Neural progenitor cell (in vitro differentiated cells): ENCODE measurements at regions not wholly inside any gene's neighbourhood (a gene's known extent, or its start where the extent isn't known, plus 50 kb on each side); places are given as distances from the start of the nearest gene placed in this dataset.

Experiments
- DNase-seq: peaks from one replicate; pipeline ENCODE4 v3.0.0-alpha.2; 2016; ENCODE audit warnings: low spot score
- H2AFZ ChIP-seq: fragments of 200-600 bp; sonication (generic); replicated peaks from 2 replicates; pipeline ENCODE4 v1.6.1; 2016; ENCODE audit warnings: antibody characterized with exemption
- H3F3A ChIP-seq: fragments of 200-600 bp; sonication (generic); 2 replicates; pipeline ENCODE4 v1.6.1; 2016; ENCODE audit warnings: antibody characterized with exemption, low read depth
- H3K27ac ChIP-seq: fragments of 200-600 bp; sonication (generic); 2 replicates; pipeline ENCODE4 v1.5.1; 2016; ENCODE audit warnings: mild to moderate bottlenecking
- H3K27me3 ChIP-seq: fragments of 200-600 bp; sonication (generic); 2 replicates; pipeline ENCODE4 v1.6.1; 2016; ENCODE audit warnings: mild to moderate bottlenecking, moderate library complexity
- H3K36me3 ChIP-seq: fragments of 200-600 bp; sonication (generic); 2 replicates; pipeline ENCODE4 v1.5.1; 2016
- H3K4me1 ChIP-seq: fragments of 200-600 bp; sonication (generic); 2 replicates; pipeline ENCODE4 v1.6.1; 2016; ENCODE audit warnings: mixed run types
- H3K4me2 ChIP-seq: fragments of 200-600 bp; sonication (generic); 2 replicates; pipeline ENCODE4 v1.6.1; 2016
- H3K4me3 ChIP-seq: fragments of 200-600 bp; sonication (generic); 2 replicates; pipeline ENCODE4 v1.5.1; 2016
- H3K79me2 ChIP-seq: fragments of 200-600 bp; sonication (generic); 2 replicates; pipeline ENCODE4 v1.6.1; 2016; ENCODE audit warnings: low read depth
- H3K9ac ChIP-seq: fragments of 200-600 bp; sonication (generic); 2 replicates; pipeline ENCODE4 v1.6.1; 2016
- H3K9me3 ChIP-seq: fragments of 200-600 bp; sonication (generic); 2 replicates; pipeline ENCODE4 v1.5.1; 2016; ENCODE audit warnings: low read depth
- H4K20me1 ChIP-seq: fragments of 200-600 bp; sonication (generic); 2 replicates; pipeline ENCODE4 v1.6.1; 2016; ENCODE audit warnings: low read depth
- H3K27ac Mint-ChIP-seq: 3 replicates; pipeline ENCODE4 v1.8.0; 2021; ENCODE audit warnings: mixed read lengths
- H3K27me3 Mint-ChIP-seq: 2 replicates; pipeline ENCODE4 v1.8.0; 2022; ENCODE audit warnings: low read depth, mild to moderate bottlenecking, inconsistent platforms, moderate library complexity, mixed read lengths; ENCODE audit not compliant: insufficient read depth
- H3K36me3 Mint-ChIP-seq: 3 replicates; pipeline ENCODE4 v1.8.0; 2021; ENCODE audit warnings: mixed read lengths
- H3K4me1 Mint-ChIP-seq: 3 replicates; pipeline ENCODE4 v1.8.0; 2021; ENCODE audit warnings: mixed read lengths
- H3K4me3 Mint-ChIP-seq: 3 replicates; pipeline ENCODE4 v1.8.0; 2021; ENCODE audit warnings: mild to moderate bottlenecking, moderate library complexity, mixed read lengths
- H3K9me3 Mint-ChIP-seq: 3 replicates; pipeline ENCODE4 v1.8.0; 2020; ENCODE audit warnings: mixed read lengths
- EZH2 ChIP-seq: fragments of 200-600 bp; sonication (generic); IDR thresholded peaks from 2 replicates; pipeline ENCODE4 v1.6.1; 2017; ENCODE audit warnings: antibody characterized with exemption, mild to moderate bottlenecking, moderate library complexity
- EZH2phosphoT487 ChIP-seq: fragments of 200-600 bp; sonication (generic); IDR thresholded peaks from 2 replicates; pipeline ENCODE4 v1.6.1; 2017; ENCODE audit warnings: antibody characterized with exemption
- TF ChIP-seq, protein P1 (sequence below): fragments of 200-600 bp; sonication (generic); IDR thresholded peaks from 2 replicates; pipeline ENCODE4 v1.5.1; 2017; ENCODE audit warnings: antibody characterized with exemption, mild to moderate bottlenecking

DNA sequence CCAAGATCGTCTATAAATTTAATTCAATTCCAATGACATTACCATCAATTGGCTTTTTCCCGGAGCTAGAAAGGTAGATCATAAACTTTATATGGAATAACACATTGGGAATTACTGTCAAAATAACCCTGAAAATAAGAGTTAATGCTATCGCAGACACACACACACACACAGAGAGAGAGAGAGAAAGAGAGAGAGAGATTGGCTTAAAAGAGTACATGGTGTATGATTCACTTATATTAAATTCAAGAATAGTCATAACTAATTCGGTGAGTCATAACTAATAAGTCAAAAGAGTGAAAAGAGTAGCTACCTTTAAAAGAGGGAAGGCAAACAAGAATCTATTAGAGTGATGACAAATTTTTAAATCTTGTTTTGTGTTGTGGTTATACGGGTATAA is 425.5 kb downstream of the TBC1D32 start:
- Mint-ChIP-seq H3K36me3 (no peaks in the 10 kb centered on the region), H3K27ac (no peak overlapping the region), H3K4me1 (peaks cover under 1% of the 10 kb centered on the region), H3K27me3 (no peaks in the 10 kb centered on the region), H3K9me3 (no peaks in the 10 kb centered on the region), H3K4me3 (no peak overlapping the region)
- Histone ChIP-seq H3F3A (no peaks in the 10 kb centered on the region), H3K4me3 (no peak overlapping the region), H2AFZ (no peak overlapping the region), H3K27ac (no peak overlapping the region), H3K27me3 (no peaks in the 10 kb centered on the region), H3K36me3 (no peaks in the 10 kb centered on the region), H4K20me1 (no peaks in the 10 kb centered on the region), H3K9ac (no peak overlapping the region), H3K4me2 (no peak overlapping the region), H3K9me3 (no peaks in the 10 kb centered on the region), H3K79me2 (no peaks in the 10 kb centered on the region), H3K4me1 (peaks cover 5% of the 10 kb centered on the region)
- no peak for DNase-seq
- TF ChIP-seq EZH2 = no peak
- TF ChIP-seq, protein P1, sequence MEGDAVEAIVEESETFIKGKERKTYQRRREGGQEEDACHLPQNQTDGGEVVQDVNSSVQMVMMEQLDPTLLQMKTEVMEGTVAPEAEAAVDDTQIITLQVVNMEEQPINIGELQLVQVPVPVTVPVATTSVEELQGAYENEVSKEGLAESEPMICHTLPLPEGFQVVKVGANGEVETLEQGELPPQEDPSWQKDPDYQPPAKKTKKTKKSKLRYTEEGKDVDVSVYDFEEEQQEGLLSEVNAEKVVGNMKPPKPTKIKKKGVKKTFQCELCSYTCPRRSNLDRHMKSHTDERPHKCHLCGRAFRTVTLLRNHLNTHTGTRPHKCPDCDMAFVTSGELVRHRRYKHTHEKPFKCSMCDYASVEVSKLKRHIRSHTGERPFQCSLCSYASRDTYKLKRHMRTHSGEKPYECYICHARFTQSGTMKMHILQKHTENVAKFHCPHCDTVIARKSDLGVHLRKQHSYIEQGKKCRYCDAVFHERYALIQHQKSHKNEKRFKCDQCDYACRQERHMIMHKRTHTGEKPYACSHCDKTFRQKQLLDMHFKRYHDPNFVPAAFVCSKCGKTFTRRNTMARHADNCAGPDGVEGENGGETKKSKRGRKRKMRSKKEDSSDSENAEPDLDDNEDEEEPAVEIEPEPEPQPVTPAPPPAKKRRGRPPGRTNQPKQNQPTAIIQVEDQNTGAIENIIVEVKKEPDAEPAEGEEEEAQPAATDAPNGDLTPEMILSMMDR = no peak

DNA sequence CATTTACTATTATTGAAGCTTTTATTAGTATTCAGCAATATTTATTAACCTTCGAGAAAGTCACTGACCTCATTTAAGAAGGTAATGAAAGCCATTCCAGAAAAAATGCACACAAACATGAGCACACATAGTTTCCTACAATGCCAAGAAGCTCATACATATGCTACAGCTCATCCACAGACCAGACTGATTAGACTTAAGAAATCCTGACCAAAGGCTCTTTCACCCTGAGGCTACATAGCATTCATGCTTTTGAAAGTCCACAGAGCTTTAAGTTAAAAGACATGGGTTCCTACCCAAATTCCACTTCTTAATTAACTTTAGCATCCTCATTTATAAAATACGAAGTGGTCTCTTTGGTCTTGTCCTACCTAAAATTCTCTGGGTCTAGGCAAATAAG is 430.4 kb downstream of the TBC1D32 start:
- H3K27ac Mint-ChIP-seq = no peak overlapping the region
- Histone ChIP-seq H3K27me3 (no peaks in the 10 kb centered on the region), H3K9ac (no peak overlapping the region), H3K27ac (no peak overlapping the region), H3K4me3 (no peak overlapping the region), H3K4me1 (peaks cover 7% of the 10 kb centered on the region), H3K79me2 (no peaks in the 10 kb centered on the region), H3K9me3 (no peaks in the 10 kb centered on the region), H3F3A (no peaks in the 10 kb centered on the region), H3K36me3 (no peaks in the 10 kb centered on the region), H4K20me1 (no peaks in the 10 kb centered on the region), H2AFZ (no peak overlapping the region), H3K4me2 (no peak overlapping the region)
- no peak for TF ChIP-seq EZH2
- H3K36me3 Mint-ChIP-seq = no peaks in the 10 kb centered on the region
- H3K9me3 Mint-ChIP-seq = no peaks in the 10 kb centered on the region
- DNase-seq = peak; percentile 39
- no peak overlapping the region for H3K4me3 Mint-ChIP-seq
- H3K4me1 Mint-ChIP-seq = peaks cover 2% of the 10 kb centered on the region
- H3K27me3 Mint-ChIP-seq = no peaks in the 10 kb centered on the region

DNA sequence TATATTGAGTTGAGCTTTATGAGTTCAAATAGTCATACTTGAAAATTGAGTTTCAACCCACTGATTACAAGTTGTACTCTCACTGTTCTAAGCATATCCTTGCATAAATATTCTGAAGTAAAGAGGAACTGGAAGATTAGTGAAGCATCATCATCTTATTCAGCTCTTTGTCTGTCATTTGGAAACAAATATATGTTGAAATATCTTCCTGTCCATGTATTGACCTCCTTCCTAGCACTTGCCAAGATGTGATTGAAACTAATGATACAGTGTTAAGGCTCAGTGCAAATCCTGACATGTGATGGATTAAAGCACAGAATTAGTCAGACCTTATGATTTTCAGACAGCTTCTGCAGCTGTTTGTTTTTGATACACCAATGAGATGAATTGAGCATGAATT is 434.3 kb downstream of the TBC1D32 start:
- Histone ChIP-seq H3K4me3 (no peak overlapping the region), H3K36me3 (no peaks in the 10 kb centered on the region), H2AFZ (no peak overlapping the region), H3K27ac (no peak overlapping the region), H3K4me1 (peaks cover 7% of the 10 kb centered on the region), H3K4me2 (no peak overlapping the region), H3K9me3 (no peaks in the 10 kb centered on the region), H3K27me3 (no peaks in the 10 kb centered on the region), H3F3A (no peaks in the 10 kb centered on the region), H3K79me2 (no peaks in the 10 kb centered on the region), H3K9ac (no peak overlapping the region), H4K20me1 (no peaks in the 10 kb centered on the region)
- no peak overlapping the region for H3K27ac Mint-ChIP-seq
- H3K36me3 Mint-ChIP-seq = no peaks in the 10 kb centered on the region
- H3K4me1 Mint-ChIP-seq = peaks cover 2% of the 10 kb centered on the region
- no peaks in the 10 kb centered on the region for H3K27me3 Mint-ChIP-seq
- no peak for DNase-seq
- no peaks in the 10 kb centered on the region for H3K9me3 Mint-ChIP-seq
- TF ChIP-seq, protein P1 = no peak
- no peak for TF ChIP-seq EZH2phosphoT487
- no peak for TF ChIP-seq EZH2
- H3K4me3 Mint-ChIP-seq = no peak overlapping the region

DNA sequence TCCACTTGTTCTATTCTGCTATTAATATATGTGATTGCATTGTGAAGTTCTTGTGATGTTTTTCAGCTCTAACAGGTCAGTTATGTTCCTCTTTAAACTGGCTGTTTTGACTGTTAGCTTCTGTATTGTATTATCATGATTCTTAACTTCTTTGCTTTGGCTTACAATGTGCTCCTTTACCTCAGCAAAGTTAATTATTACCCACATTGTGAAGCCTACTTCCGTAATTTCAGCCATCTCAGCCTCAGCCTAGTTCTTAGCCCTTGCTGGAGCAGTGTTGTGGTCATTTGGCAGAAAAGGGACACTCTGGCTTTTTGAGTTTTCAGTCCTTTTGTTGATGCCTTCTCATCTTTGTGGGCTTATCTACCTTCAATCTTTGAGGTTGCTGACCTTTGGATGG is 440.2 kb downstream of the TBC1D32 start:
- H3K27me3 Mint-ChIP-seq = no peaks in the 10 kb centered on the region
- TF ChIP-seq EZH2 (no peak), EZH2phosphoT487 (no peak)
- TF ChIP-seq, protein P1 = no peak
- no peak for DNase-seq
- no peak overlapping the region for H3K27ac Mint-ChIP-seq
- H3K36me3 Mint-ChIP-seq = no peaks in the 10 kb centered on the region
- H3K4me2 ChIP-seq = no peak overlapping the region
- no peak overlapping the region for H3K4me3 ChIP-seq
- H3F3A ChIP-seq = no peaks in the 10 kb centered on the region
- peaks cover 15% of the 10 kb centered on the region for H3K9me3 Mint-ChIP-seq
- H3K4me3 Mint-ChIP-seq = no peak overlapping the region
- peaks cover 7% of the 10 kb centered on the region for H3K36me3 ChIP-seq
- H3K4me1 ChIP-seq = no peaks in the 10 kb centered on the region
- no peaks in the 10 kb centered on the region for H3K4me1 Mint-ChIP-seq
- no peak overlapping the region for H3K27ac ChIP-seq
- no peaks in the 10 kb centered on the region for H3K79me2 ChIP-seq
- peaks cover 3% of the 10 kb centered on the region for H3K9me3 ChIP-seq
- no peak overlapping the region for H3K9ac ChIP-seq
- no peaks in the 10 kb centered on the region for H3K27me3 ChIP-seq
- H2AFZ ChIP-seq = no peak overlapping the region
- no peaks in the 10 kb centered on the region for H4K20me1 ChIP-seq
